ENCODE measurements at regions not wholly inside any gene's neighbourhood (a gene's known extent, or its start where the extent isn't known, plus 50 kb on each side); places are given as distances from the start of the nearest gene placed in this dataset.

GRCh38 chr7:126378642-126379041 is 874.1 kb downstream of the GRM8 start:
- FAIRE-seq (no peak), DNase-seq (ENCODE audit: low spot score) (no peak)

- no peak for FAIRE-seq
- DNase-seq (ENCODE audit: low spot score): no peak
Measured at GRCh38 chr7:126370038-126370668, 882.6 kb downstream of the GRM8 start.

- no peak for DNase-seq (ENCODE audit: low spot score)
- FAIRE-seq: no peak
Measured at GRCh38 chr7:126362746-126363145, 890.0 kb downstream of the GRM8 start.

GRCh38 chr7:126361183-126361582 is 891.6 kb downstream of the GRM8 start:
- FAIRE-seq: no peak
- DNase-seq (ENCODE audit: low spot score): no peak

- FAIRE-seq: no peak
- DNase-seq (ENCODE audit: low spot score): no peak
Measured at GRCh38 chr7:126339813-126340212, 912.9 kb downstream of the GRM8 start.

- DNase-seq (ENCODE audit: low spot score) (no peak), FAIRE-seq (no peak)
Measured at GRCh38 chr7:126305671-126306070, 947.1 kb downstream of the GRM8 start.

- FAIRE-seq (no peak), DNase-seq (ENCODE audit: low spot score) (no peak)
Measured at GRCh38 chr7:126303926-126304325, 948.8 kb downstream of the GRM8 start.

GRCh38 chr7:126302639-126303038 is 950.1 kb downstream of the GRM8 start:
- no peak for DNase-seq (ENCODE audit: low spot score)
- no peak for FAIRE-seq

- no peak for DNase-seq (ENCODE audit: low spot score)
- no peak for FAIRE-seq
Measured at GRCh38 chr7:126286317-126286716, 966.4 kb downstream of the GRM8 start.

- DNase-seq (ENCODE audit: low spot score) (no peak), FAIRE-seq (no peak)
Measured at GRCh38 chr7:126236261-126236660, 1016.5 kb downstream of the GRM8 start.

- no peak for FAIRE-seq
- DNase-seq (ENCODE audit: low spot score): no peak
Measured at GRCh38 chr7:126228356-126229061, 1024.2 kb downstream of the GRM8 start.

GRCh38 chr7:126227643-126228042 is 1025.1 kb downstream of the GRM8 start:
- FAIRE-seq (no peak), DNase-seq (ENCODE audit: low spot score) (no peak)

GRCh38 chr7:126227055-126227454 is 1025.7 kb downstream of the GRM8 start:
- no peak for FAIRE-seq
- DNase-seq (ENCODE audit: low spot score): no peak

GRCh38 chr7:126223729-126224128 is 1029.0 kb downstream of the GRM8 start:
- FAIRE-seq: no peak
- no peak for DNase-seq (ENCODE audit: low spot score)

GRCh38 chr7:126222782-126223181 is 1030.0 kb downstream of the GRM8 start:
- DNase-seq (ENCODE audit: low spot score): no peak
- FAIRE-seq: no peak

- FAIRE-seq (no peak), DNase-seq (ENCODE audit: low spot score) (no peak)
Measured at GRCh38 chr7:126215785-126216184, 1037.0 kb downstream of the GRM8 start.

- no peak for FAIRE-seq
- DNase-seq (ENCODE audit: low spot score): no peak
Measured at GRCh38 chr7:126213876-126214275, 1038.9 kb downstream of the GRM8 start.

- DNase-seq (ENCODE audit: low spot score) (no peak), FAIRE-seq (no peak)
Measured at GRCh38 chr7:126211875-126212274, 1040.9 kb downstream of the GRM8 start.

- DNase-seq (ENCODE audit: low spot score) (no peak), FAIRE-seq (no peak)
Measured at GRCh38 chr7:126210707-126211106, 1042.0 kb downstream of the GRM8 start.

GRCh38 chr7:126203185-126203584 is 1049.6 kb downstream of the GRM8 start:
- FAIRE-seq: no peak
- no peak for DNase-seq (ENCODE audit: low spot score)

GRCh38 chr7:126202177-126202576 is 1050.6 kb downstream of the GRM8 start:
- FAIRE-seq: no peak
- DNase-seq (ENCODE audit: low spot score): no peak

GRCh38 chr7:126185959-126186580 is 1066.7 kb downstream of the GRM8 start:
- no peak for DNase-seq (ENCODE audit: low spot score)
- FAIRE-seq: no peak

GRCh38 chr7:126179916-126180315 is 1072.8 kb downstream of the GRM8 start:
- FAIRE-seq (no peak), DNase-seq (ENCODE audit: low spot score) (no peak)

Measured in urothelium cell line (cell line).